K562 (cell line): ENCODE measurements at regions not wholly inside any gene's neighbourhood (a gene's known extent, or its start where the extent isn't known, plus 50 kb on each side); places are given as distances from the start of the nearest gene placed in this dataset.
A peak's percentile ranks its signal among the peaks of the same experiment; 100 is the strongest.

ENCODE experiments used
- ETV1 ChIP-seq: fragments of 450-650 bp; conservative IDR thresholded peaks from 2 replicates; pipeline ENCODE4 v1.6.1; 2016; ENCODE audit warnings: missing genetic modification characterization, control low read depth, low read depth, missing compliant biosample characterization
- KDM1A ChIP-seq, 2 experiments: fragments of 450-650 bp; IDR thresholded peaks; 2 replicates each; pipeline ENCODE4 v1.6.1; 2016; ENCODE audit warnings: mild to moderate bottlenecking in 2 of 2
- RFX5 ChIP-seq: IDR thresholded peaks from 2 replicates; pipeline ENCODE4 v1.6.1; 2011; ENCODE audit warnings: low read depth, mild to moderate bottlenecking, improper control_type of control experiment, low read length
- TCF3 ChIP-seq: sonication (generic); formaldehyde crosslinking; IDR thresholded peaks from 2 replicates; pipeline ENCODE4 v1.4.0; 2020; ENCODE audit warnings: mild to moderate bottlenecking, missing genetic modification reagents
- ZNF282 ChIP-seq: sonication (generic); formaldehyde crosslinking; IDR thresholded peaks from 2 replicates; pipeline ENCODE4 v1.8.1; 2023; ENCODE audit warnings: missing genetic modification reagents
- ZNF311 ChIP-seq: fragments of 250-450 bp; sonication (Bioruptor Pico); IDR thresholded peaks from 2 replicates; pipeline ENCODE4 v1.4.0; 2020; ENCODE audit warnings: mild to moderate bottlenecking, moderate library complexity
- ZNF408 ChIP-seq: fragments of 250-450 bp; sonication (Bioruptor Pico); IDR thresholded peaks from 2 replicates; pipeline ENCODE4 v1.4.0; 2020; ENCODE audit warnings: low read depth, mild to moderate bottlenecking, moderate library complexity
- TF ChIP-seq, protein P1 (sequence below), 2 experiments: fragments of 450-650 bp in 1 of 2; sonication (generic) in 1 of 2; formaldehyde crosslinking in 1 of 2; IDR thresholded peaks in 1 of 2; conservative IDR thresholded peaks in 1 of 2; 2 replicates each; pipeline versions ENCODE4 v1.6.1 to v1.8.1; 2016 to 2023; ENCODE audit warnings: mild to moderate bottlenecking in 2 of 2, moderate library complexity in 2 of 2, inconsistent platforms in 1 of 2, missing genetic modification reagents in 1 of 2
- TF ChIP-seq, protein P2 (sequence below): sonication (generic); formaldehyde crosslinking; IDR thresholded peaks from 2 replicates; pipeline ENCODE4 v1.4.0; 2020; ENCODE audit warnings: mild to moderate bottlenecking, missing genetic modification reagents

DNA sequence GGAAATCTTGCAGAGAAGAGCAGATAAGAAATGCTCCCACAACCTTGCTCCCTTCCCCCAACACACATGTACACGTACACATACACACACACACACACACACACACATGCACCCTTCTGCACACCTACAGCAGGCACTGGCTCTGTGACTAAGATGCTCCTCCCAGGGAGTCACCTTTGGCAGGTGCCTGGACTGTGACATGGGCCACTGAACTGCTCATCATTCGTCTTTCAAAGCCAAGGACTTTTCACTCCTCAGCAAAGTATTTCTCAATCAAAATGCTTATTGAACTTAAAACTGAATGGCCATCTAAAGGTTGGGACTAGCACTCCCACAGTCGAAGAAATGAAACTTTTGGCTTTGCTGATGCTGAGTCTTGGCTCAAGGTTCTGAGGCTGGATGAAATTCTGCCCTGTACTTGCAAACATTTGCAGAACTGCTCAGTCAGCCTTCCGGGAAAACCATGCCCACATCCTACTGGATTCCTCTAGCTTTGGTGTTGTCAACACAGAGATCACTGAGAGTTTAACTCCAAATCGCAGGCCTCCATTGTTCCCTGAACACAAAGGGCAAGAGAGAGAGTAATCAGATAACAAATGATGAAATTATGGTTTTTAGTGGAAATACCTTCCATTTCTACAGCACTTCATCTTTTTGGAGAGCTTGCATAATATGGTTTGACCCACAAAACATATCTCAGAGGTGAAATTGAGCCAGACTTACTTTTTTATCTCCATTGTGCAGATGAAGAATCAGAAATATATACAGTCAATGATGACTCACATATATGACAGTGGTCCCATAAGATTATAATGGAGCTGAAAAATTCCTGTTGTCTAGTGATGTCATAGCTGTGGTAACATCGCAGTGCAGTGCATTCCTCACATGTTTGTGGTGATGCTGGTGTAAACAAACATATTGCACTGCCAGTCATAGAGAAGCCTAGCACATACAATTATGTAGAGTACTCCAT lies 72.4 kb upstream of the BCAR3 start (continued):
- TF ChIP-seq, protein P1, sequence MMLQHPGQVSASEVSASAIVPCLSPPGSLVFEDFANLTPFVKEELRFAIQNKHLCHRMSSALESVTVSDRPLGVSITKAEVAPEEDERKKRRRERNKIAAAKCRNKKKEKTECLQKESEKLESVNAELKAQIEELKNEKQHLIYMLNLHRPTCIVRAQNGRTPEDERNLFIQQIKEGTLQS (IDR thresholded peaks at IDR 0.05): peak; percentile 86
- TF ChIP-seq, protein P1 (CRISPR knock-in tag; conservative IDR thresholded peaks at IDR 0.05): no peak
- no peak for TF ChIP-seq RFX5
- peak; percentile 52 for TF ChIP-seq TCF3 (CRISPR knock-in tag)
- TF ChIP-seq ZNF311 (CRISPR knock-in tag): peak; percentile 69; the same call in 1 of the 2 replicates
- TF ChIP-seq KDM1A (IDR thresholded peaks at IDR 0.05): no peak
- no peak for TF ChIP-seq ZNF282 (CRISPR knock-in tag)
- TF ChIP-seq ZNF408 (CRISPR knock-in tag): no peak
- TF ChIP-seq, protein P2, sequence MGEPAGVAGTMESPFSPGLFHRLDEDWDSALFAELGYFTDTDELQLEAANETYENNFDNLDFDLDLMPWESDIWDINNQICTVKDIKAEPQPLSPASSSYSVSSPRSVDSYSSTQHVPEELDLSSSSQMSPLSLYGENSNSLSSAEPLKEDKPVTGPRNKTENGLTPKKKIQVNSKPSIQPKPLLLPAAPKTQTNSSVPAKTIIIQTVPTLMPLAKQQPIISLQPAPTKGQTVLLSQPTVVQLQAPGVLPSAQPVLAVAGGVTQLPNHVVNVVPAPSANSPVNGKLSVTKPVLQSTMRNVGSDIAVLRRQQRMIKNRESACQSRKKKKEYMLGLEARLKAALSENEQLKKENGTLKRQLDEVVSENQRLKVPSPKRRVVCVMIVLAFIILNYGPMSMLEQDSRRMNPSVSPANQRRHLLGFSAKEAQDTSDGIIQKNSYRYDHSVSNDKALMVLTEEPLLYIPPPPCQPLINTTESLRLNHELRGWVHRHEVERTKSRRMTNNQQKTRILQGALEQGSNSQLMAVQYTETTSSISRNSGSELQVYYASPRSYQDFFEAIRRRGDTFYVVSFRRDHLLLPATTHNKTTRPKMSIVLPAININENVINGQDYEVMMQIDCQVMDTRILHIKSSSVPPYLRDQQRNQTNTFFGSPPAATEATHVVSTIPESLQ (CRISPR knock-in tag): no peak
- TF ChIP-seq ETV1: no peak
